Epithelial cell of proximal tubule (primary cell): ENCODE measurements at regions not wholly inside any gene's neighbourhood (a gene's known extent, or its start where the extent isn't known, plus 50 kb on each side); places are given as distances from the start of the nearest gene placed in this dataset.
"Not testable (repeated sequence)": the region's sequence is repeated elsewhere in the genome, so short reads cannot be mapped to it uniquely, and the experiment has no call there.

Experiments
- DNase-seq: peaks from one replicate; pipeline ENCODE4 v3.0.0-alpha.2; 2011; ENCODE audit warnings: low read depth
- H3K4me3 ChIP-seq: 2 replicates; pipeline ENCODE4 v1.5.1; 2011; ENCODE audit warnings: low read depth, mild to moderate bottlenecking, low read length
- CTCF ChIP-seq: conservative IDR thresholded peaks from 2 replicates; pipeline ENCODE4 v1.5.1; 2012; ENCODE audit warnings: low read depth, mild to moderate bottlenecking, low read length

- H3K4me3 ChIP-seq: no peak overlapping the region
- no peak for DNase-seq
- TF ChIP-seq CTCF: no peak
These were observed 58.1 kb downstream of the ATXN7L3B start for GRCh38 chr12:74595696-74596095.

GRCh38 chr12:74598819-74599218, 61.2 kb downstream of the ATXN7L3B start:
- H3K4me3 ChIP-seq: no peak overlapping the region
- no peak for TF ChIP-seq CTCF
- DNase-seq: no peak

- no peak overlapping the region for H3K4me3 ChIP-seq
- DNase-seq: no peak
- TF ChIP-seq CTCF: no peak
These were observed 62.3 kb downstream of the ATXN7L3B start for GRCh38 chr12:74599932-74600331.

DNA sequence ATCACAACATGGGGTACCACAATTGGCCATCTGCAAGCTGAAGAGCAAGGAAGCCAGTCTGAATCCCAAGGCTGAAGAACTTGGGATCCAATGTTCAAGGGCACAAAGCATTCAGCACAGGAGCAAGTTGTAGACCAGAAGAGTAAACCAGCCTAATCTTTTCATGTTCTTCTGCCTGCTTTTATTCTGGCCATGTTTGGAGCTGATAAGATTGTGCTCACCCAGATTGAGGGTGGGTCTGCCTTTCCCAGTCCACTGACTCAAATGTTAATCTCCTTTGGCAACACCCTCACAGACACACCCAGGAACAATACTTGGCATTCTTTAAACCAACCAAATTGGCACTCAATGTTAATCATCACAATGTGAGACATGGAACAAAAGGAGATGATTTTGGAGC, 63.2 kb downstream of the ATXN7L3B start:
- not testable (repeated sequence) for H3K4me3 ChIP-seq, DNase-seq

DNA sequence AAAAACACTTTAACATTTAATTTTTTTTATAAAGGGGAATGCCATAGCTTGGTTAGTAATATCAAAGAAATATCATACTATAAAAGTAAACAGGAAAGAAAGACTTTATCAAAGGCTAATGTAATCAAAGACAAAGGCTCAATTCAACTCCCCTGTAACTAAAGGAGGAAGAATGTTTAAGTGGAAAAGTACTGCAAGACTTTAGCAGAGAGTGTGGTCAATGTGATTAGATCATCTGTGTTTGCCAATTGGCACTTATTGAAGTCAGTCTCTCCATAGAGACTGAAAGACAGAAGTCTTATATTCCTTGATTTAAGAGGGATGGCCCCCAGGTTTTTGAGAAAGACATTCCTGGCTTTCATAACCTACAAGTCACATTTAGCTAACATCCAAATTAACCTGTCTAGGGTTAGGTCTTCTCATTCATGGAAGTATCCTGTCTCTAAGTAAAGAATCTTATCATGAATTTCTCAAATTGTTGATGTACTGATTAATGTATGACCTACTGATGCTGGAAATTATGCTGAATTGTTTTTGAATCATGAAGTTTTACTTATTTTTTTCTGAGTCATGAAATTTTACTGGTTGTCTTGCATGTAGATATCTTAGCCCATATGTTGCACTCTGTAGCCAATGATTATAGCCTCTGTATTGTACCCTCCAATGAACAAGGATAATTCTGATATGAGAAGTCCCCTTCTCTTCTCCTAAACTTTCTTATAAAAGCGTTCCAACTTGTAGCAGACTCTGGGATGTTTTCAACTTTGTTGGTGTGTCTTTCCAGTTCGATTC, 65.4 kb downstream of the ATXN7L3B start:
- TF ChIP-seq CTCF: no peak
- no peak for DNase-seq
- H3K4me3 ChIP-seq: no peak overlapping the region

DNA sequence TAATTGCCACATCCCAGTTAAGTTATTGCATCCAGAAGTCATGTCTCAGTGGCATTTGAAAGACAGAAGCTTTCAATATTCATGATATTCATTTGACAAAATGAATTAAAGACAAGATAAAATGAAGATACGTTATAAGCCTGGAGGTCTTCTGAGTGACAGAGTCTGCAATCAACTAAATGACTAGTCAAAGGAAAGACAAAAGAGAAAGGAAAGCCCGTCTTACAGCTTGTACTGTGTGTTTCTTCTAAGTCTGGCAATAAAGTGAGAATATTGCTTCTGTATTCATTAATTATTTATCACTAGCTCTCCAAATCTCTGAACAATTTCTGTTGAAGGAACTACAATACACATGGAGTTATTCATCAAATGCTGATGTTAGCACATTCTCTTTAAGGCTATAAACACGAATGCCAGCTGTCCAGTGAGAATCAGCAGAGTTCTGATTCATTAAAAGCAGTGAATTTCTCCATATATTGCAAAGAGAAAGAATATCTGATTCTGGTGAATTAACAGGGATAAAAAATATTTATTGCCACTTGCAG, 70.7 kb downstream of the ATXN7L3B start:
- no peak for TF ChIP-seq CTCF
- DNase-seq: no peak
- H3K4me3 ChIP-seq: no peak overlapping the region

- DNase-seq: no peak
- TF ChIP-seq CTCF: no peak
- no peak overlapping the region for H3K4me3 ChIP-seq
These were observed 73.1 kb downstream of the ATXN7L3B start for GRCh38 chr12:74610711-74611110.
